Subcutaneous abdominal adipose tissue (tissue), 5 donors: ENCODE measurements at regions not wholly inside any gene's neighbourhood (a gene's known extent, or its start where the extent isn't known, plus 50 kb on each side); places are given as distances from the start of the nearest gene placed in this dataset.

Source experiments
- H3K27ac ChIP-seq: one replicate; pipeline ENCODE4 v1.7.0; 2013; ENCODE audit warnings: low read depth, mild to moderate bottlenecking, inconsistent platforms, low read length, moderate library complexity
- H3K27me3 ChIP-seq, 5 donors: one replicate each; pipeline ENCODE4 v1.7.0; 2013; ENCODE audit warnings: low read length in 5 of 5, inconsistent platforms in 1 of 5; ENCODE audit not compliant: control insufficient read depth in 5 of 5, insufficient read depth in 4 of 5
- H3K36me3 ChIP-seq, 5 donors: one replicate each; pipeline ENCODE4 v1.7.0; 2013; ENCODE audit warnings: low read length in 5 of 5; ENCODE audit not compliant: control insufficient read depth in 5 of 5, insufficient read depth in 5 of 5
- H3K4me1 ChIP-seq, 5 donors: one replicate each; pipeline ENCODE4 v1.7.0; 2013; ENCODE audit warnings: low read length in 5 of 5, mild to moderate bottlenecking in 3 of 5, moderate library complexity in 1 of 5; ENCODE audit not compliant: control insufficient read depth in 5 of 5, insufficient read depth in 5 of 5
- H3K4me3 ChIP-seq, 5 donors: one replicate each; pipeline ENCODE4 v1.7.0; 2013; ENCODE audit warnings: low read length in 5 of 5, low read depth in 1 of 5
- H3K9ac ChIP-seq, 5 donors: one replicate each; pipeline ENCODE4 v1.7.0; 2013; ENCODE audit warnings: low read length in 5 of 5, mild to moderate bottlenecking in 4 of 5, moderate library complexity in 3 of 5
- H3K9me3 ChIP-seq, 5 donors: one replicate each; pipeline ENCODE4 v1.7.0; 2013; ENCODE audit warnings: low read length in 5 of 5; ENCODE audit not compliant: control insufficient read depth in 5 of 5
- donor health status: healthy.
- donor health status: healthy.
- donor health status: healthy.
- donor health status: healthy.
- donor health status: healthy.

DNA sequence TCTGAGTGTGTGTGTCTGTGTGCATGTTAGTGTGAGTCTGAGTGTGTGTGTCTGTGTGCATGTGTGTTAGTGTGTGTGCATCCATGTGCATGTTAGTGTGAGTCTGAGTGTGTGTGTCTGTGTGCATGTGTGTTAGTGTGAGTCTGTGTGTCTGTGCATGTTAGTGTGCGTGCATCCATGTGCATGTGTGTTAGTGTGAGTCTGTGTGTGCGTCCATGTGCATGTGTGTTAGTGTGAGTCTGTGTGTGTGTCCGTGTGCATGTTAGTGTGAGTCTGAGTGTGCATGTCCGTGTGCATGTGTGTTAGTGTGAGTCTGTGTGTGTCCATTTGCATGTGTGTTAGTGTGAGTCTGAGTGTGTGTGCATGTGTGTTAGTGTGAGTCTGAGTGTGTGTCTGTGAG, 76.6 kb upstream of the ACTRT2 start:
- no peaks in the 10 kb centered on the region for H3K36me3 ChIP-seq
- peaks cover 4 to 43% (median 29%) of the 10 kb centered on the region in 5 donors for H3K27me3 ChIP-seq
- H3K9me3 ChIP-seq = peaks cover 15 to 31% (median 25%) of the 10 kb centered on the region in 5 donors
- no peak overlapping the region for H3K27ac ChIP-seq
- no peak overlapping the region for H3K9ac ChIP-seq
- H3K4me3 ChIP-seq = no peak overlapping the region
- H3K4me1 ChIP-seq = no peaks in the 10 kb centered on the region

DNA sequence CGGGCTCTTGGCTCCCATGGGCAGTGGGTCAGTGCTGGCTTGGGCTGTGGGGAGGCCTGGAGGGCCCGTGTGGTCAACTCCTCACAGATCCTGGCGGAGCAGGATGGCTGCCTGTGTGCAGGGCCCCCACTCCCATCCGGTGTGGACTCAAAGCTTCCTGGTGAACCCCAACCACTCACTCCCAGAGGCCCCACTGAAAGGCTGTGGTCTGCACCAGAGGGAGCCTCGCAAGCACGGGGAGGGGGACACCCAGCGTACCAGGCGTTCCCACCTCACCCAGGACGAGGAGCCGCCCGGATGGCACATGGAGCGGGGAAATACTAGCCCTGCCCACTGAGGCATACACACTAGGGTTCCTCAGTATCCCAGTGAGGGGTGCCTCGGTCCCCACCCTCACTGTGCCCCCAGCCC, 75.4 kb upstream of the ACTRT2 start:
- peaks cover 9 to 20% (median 15%) of the 10 kb centered on the region in 5 donors for H3K9me3 ChIP-seq
- H3K4me3 ChIP-seq = no peak overlapping the region
- no peak overlapping the region for H3K27ac ChIP-seq
- H3K36me3 ChIP-seq = no peaks in the 10 kb centered on the region
- H3K27me3 ChIP-seq = peaks cover 4 to 46% (median 29%) of the 10 kb centered on the region in 5 donors
- H3K4me1 ChIP-seq = no peaks in the 10 kb centered on the region
- no peak overlapping the region for H3K9ac ChIP-seq

GRCh38 chr1:2946291-2946690, 75.0 kb upstream of the ACTRT2 start:
- H3K4me1 ChIP-seq = no peaks in the 10 kb centered on the region
- H3K9ac ChIP-seq = no peak overlapping the region
- H3K9me3 ChIP-seq = peaks cover 5 to 16% (median 10%) of the 10 kb centered on the region in 5 donors
- no peak overlapping the region for H3K27ac ChIP-seq
- no peaks in the 10 kb centered on the region for H3K36me3 ChIP-seq
- no peak overlapping the region for H3K4me3 ChIP-seq
- H3K27me3 ChIP-seq = peaks cover 4 to 46% (median 29%) of the 10 kb centered on the region in 5 donors

- Histone ChIP-seq H3K27ac (no peak overlapping the region), H3K27me3 (peaks cover 4 to 47% (median 34%) of the 10 kb centered on the region in 5 donors), H3K4me1 (no peaks in the 10 kb centered on the region), H3K9me3 (peaks cover 0 to 8% (median 5%) of the 10 kb centered on the region in 5 donors), H3K9ac (no peak overlapping the region), H3K36me3 (no peaks in the 10 kb centered on the region), H3K4me3 (no peak overlapping the region)
Measured at GRCh38 chr1:2946999-2947690, 74.1 kb upstream of the ACTRT2 start.

- Histone ChIP-seq H3K9me3 (peaks cover 0 to 11% (median 7%) of the 10 kb centered on the region in 5 donors), H3K4me1 (no peaks in the 10 kb centered on the region), H3K27me3 (peaks cover 4 to 50% (median 32%) of the 10 kb centered on the region in 5 donors), H3K36me3 (no peaks in the 10 kb centered on the region), H3K4me3 (no peak overlapping the region), H3K27ac (no peak overlapping the region), H3K9ac (no peak overlapping the region)
Measured at GRCh38 chr1:2948001-2948750, 73.1 kb upstream of the ACTRT2 start.

DNA sequence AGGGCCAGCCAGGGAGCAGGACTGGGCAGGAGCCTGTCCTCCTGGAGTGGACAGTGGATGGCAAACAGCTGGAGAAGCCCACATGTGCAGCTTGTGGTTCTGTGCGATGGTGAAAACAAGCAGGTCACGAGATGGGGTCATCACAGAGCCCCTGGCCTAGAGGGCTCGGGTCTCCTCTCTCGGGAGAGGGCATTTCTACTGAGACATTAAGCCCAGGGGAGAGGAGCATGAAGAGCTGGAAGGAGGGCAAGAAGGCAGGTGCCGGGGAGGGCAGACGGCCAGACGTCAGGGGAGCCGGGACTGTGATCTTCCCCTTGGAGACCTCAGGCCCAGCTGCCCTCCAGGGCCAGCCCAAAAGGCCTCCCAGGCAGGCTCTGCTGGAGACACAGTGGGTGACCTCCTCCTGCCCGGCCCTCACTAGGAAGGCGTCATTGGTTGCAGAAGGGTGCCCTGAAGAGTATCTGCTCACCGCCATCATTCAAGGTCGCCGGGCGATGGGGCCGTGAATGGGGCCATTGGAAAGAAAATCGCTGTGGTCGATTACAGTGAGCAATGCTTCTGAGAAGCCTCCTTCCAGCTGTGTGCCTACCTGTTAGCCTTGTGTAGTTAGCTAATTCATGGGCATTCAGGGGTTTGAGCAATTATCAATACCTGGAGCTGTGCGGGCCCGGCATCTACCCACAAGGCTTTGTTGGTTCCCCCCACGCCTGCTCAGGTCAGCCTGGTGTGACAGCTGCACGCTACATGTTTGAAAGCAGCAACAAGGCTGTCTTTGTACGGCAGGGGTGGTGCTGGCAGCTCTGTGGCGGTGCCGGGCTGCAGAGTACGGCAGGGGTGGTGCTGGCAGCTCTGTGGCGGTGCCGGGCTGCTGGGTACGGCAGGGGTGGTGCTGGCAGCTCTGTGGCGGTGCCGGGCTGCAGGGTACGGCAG, 72.3 kb upstream of the ACTRT2 start:
- Histone ChIP-seq H3K9me3 (peaks cover 2 to 18% (median 11%) of the 10 kb centered on the region in 5 donors), H3K9ac (no peak overlapping the region), H3K4me3 (no peak overlapping the region), H3K27ac (no peak overlapping the region), H3K27me3 (peaks cover 4 to 48% (median 28%) of the 10 kb centered on the region in 5 donors), H3K4me1 (no peaks in the 10 kb centered on the region), H3K36me3 (no peaks in the 10 kb centered on the region)

GRCh38 chr1:2949966-2950925, 71.0 kb upstream of the ACTRT2 start:
- no peaks in the 10 kb centered on the region for H3K36me3 ChIP-seq
- peaks cover 4 to 38% (median 26%) of the 10 kb centered on the region in 5 donors for H3K27me3 ChIP-seq
- no peaks in the 10 kb centered on the region for H3K4me1 ChIP-seq
- no peak overlapping the region for H3K9ac ChIP-seq
- no peak overlapping the region for H3K27ac ChIP-seq
- H3K9me3 ChIP-seq = peaks cover 3 to 29% (median 16%) of the 10 kb centered on the region in 5 donors
- H3K4me3 ChIP-seq = no peak overlapping the region

GRCh38 chr1:2950926-2951305, 70.4 kb upstream of the ACTRT2 start:
- Histone ChIP-seq H3K4me3 (no peak overlapping the region), H3K4me1 (no peaks in the 10 kb centered on the region), H3K9ac (no peak overlapping the region), H3K27me3 (peaks cover 4 to 32% (median 25%) of the 10 kb centered on the region in 5 donors), H3K27ac (no peak overlapping the region), H3K9me3 (peaks cover 3 to 33% (median 17%) of the 10 kb centered on the region in 5 donors), H3K36me3 (no peaks in the 10 kb centered on the region)

- Histone ChIP-seq H3K9me3 (peaks cover 3 to 40% (median 19%) of the 10 kb centered on the region in 5 donors), H3K27ac (no peak overlapping the region), H3K4me1 (no peaks in the 10 kb centered on the region), H3K4me3 (no peak overlapping the region), H3K9ac (no peak overlapping the region), H3K27me3 (peaks cover 4 to 24% (median 19%) of the 10 kb centered on the region in 5 donors), H3K36me3 (no peaks in the 10 kb centered on the region)
Measured at GRCh38 chr1:2951856-2952255, 69.4 kb upstream of the ACTRT2 start.
